8988T (cell line): ENCODE measurements at regions not wholly inside any gene's neighbourhood (a gene's known extent, or its start where the extent isn't known, plus 50 kb on each side); places are given as distances from the start of the nearest gene placed in this dataset.

ENCODE experiments used
- DNase-seq: peaks from one replicate; pipeline ENCODE4 v3.0.0; 2011

DNA sequence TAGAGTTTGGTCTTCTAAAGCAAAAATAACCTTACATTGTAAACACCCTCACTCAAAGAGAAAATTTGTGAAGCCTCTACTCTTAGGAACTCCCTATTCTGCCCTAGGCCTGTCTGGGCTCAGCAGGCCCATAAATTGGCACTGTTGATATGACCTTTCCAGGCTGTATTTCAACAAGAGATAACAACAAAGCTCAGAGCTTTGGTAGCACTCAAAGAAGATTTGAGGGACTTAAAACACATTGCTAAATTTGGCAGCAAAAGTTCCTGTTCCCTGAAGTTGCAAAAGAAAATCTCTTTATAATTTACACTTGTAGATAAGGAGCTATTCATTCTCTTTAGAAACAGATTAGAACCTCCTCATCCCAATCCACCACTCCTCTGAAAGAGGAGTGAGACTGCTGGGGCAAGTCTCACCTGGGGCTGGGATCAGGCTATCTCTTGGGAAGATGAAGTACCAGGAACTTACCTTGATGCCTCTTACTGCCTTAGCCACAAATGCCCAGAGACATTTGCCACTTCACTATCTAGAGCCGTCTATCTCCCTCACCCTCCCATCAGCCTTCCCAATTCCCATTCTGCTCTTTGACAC lies 110.4 kb upstream of the AKIP1 start:
- DNase-seq, result no peak

- no peak for DNase-seq
Measured at GRCh38 chr11:8801121-8801520, 109.9 kb upstream of the AKIP1 start.

DNA sequence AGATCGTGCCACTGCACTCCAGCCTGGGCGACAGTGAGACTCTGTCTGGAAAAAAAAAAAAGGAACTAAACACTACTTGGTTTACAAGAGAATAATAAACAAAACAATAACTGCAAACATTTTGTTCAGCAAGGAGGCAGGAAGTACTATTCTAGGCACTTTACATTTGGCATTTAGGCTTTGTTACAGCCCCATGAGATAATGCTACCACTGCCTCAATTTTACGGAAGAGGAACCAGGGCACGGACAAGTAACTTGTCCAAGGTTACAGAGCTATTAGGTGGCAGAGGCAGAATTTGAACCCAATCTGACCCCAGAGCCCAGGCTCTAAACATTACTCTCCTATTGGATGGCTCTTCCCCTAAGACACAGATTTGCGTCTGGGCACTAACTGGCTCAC lies 108.7 kb upstream of the AKIP1 start:
- DNase-seq, result no peak

- no peak for DNase-seq
Measured at GRCh38 chr11:8803973-8804372, 107.0 kb upstream of the AKIP1 start.

- no peak for DNase-seq
Measured at GRCh38 chr11:8805296-8805695, 105.7 kb upstream of the AKIP1 start.

- no peak for DNase-seq
Measured at GRCh38 chr11:8806974-8807373, 104.0 kb upstream of the AKIP1 start.

DNA sequence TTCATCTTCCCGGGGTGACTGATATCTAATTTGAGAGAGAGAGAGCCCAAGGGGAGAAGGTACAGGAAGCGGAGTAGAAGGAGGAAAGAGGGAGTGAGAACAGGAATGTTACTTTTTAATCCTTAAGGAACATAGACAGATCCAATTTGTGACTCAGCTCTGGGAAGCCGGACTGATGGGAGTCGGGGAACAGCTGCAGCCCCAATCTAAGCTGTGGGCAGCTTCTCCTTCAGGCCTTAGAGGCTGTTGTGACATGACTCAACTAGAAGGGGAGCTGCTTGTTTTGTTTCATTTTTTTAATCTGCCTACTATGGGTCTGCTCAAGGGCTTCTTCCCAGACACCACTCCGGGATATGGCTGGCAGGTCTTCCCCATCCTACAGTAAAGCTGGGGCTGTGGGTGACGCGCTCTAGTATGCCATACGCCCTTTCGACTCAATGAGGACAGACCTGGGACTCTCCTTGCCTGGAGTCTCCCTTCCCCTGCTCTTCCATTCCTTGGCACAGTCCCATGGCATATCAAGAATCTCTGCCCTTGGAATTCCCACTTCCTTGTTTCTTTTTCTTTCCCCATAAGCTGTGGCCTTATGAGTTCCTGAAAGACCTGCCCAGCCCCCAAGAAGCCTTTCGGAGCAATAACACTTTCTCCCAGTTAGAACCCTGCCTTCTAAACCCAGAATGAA lies 103.3 kb upstream of the AKIP1 start:
- no peak for DNase-seq

DNA sequence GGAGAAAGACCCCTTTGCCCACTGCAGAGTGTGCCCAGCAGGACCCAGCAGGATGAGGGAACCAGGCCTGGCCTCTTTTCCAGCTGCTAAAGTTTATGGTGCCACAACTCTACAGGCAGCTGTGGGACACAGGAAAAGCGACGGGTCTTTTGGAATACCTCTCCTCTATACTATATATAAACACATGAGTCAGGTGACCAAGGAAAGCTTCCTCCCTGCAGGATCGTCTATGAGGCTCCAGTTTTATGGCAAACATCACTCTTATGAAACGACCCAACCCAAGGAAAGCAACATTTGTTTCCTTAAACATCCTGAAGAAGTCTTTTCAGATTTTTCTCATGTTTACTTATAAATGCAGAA lies 102.8 kb upstream of the AKIP1 start:
- no peak for DNase-seq

DNA sequence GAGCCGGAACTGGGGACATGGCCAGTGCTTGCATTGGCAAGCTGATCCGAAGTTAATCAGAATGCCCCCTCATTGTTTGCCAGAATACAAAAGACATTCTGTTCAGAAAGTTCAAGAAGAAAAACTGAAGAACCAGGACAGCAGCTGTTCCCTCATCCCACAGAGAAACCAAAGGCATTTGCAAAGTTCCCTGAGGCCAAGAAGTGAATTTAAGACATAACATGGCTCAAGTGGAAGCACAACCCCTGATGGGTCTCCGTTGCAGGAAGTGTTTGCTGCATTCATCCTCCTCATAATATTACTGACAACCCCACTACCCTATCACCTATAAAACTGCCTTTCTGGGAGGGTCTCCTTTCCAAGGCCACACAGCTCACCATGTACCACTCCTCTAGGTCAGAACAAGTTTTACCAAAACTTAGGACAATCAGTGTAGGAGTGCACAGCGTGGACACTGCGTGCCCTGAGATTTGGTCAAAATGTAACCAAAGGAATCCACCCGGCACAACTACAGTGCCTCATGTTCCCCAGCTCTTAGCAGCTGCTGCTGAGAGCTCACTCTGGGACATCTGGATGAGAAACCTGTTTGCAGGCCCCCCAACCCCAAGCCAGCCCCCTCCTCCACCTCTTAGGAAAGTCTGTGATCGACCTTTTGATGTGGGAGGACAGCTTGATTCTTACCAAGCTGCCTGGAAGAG lies 101.6 kb upstream of the AKIP1 start:
- no peak for DNase-seq

DNA sequence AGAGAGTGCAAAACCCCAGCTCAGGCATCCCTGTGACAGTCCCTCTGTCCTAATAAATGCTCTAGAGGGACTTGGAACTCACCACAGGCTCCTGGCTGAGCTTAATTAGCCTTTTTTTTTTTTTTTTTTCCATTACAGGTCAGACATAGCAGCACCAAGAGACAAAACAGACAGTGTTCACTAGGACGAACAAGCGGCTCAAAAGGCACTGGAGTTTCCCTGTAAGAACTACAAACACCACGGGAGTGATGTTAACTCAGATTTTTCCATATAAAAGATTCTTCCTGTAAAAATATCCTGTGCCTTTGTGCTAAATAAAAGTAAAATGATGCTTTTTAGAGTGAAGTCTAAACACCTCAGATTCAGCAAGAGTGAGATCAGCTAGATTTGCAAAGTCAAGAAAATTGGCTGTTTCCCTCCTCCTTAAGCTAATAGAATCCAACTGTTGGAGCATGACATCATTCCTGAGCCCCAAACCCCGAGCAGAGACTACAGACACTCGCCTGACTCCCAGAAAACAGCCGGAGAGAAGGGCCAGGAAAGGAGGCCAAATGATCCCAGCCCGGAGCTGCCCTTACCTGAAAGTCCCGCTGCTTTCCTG lies 101.0 kb upstream of the AKIP1 start:
- DNase-seq, result no peak

- DNase-seq, result peak; percentile 71
Measured at GRCh38 chr11:8810540-8811301, 100.3 kb upstream of the AKIP1 start.

DNA sequence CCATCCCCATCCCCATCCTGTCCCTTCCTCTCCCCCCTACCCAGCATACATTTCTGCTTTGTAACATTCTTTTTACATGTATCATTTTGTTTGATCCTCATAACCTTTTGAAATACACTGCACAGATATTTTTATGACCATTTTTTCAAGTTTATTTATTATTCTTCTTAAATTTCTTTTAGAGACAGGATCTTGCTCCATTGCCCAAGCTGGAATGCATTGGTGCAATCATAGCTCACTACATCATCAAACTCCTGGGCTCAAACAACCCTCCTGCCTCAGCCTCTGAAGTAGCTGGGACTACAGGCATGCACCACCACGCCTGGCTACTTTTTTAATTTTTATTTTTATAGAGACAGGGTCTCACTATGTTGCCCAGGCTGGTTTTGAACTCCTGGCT lies 99.4 kb upstream of the AKIP1 start:
- DNase-seq, result no peak

DNA sequence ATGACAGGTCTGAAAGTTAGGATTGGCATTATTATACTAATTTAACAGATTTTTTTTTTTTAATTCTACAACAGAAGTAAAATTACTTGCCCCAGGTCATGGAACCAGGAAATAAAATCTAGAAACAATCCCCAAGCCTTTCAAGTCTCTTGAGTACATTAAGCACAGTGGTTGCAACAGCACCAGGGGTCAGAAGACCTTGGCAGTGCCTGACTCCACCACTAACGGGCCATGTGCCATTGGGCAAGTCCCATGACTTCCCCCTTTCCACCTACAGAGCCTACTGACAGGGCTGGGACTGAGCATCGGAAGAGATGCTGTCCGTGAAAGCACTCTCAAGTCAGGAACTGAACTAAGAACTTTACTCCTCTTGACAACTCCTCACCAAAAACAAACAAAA lies 98.6 kb upstream of the AKIP1 start:
- no peak for DNase-seq

DNA sequence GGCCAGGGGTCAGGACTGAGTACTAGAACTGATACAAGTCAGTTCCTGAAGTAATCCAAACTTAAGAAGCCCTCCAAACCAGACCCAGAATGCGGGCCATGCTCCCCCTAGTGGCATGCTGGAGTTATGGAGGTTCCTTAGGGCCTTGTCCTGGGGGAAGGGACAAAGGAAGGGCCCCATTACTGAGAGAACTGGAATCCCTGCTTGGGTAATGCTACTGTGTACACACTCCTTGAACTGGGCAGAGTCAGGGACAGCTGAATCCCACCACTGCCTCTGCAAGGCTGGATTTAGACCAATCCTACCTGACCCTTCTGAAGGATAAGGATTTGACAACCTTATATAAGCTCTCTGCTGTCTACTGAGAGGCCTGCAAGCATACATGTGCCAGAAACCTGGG lies 97.3 kb upstream of the AKIP1 start:
- peak; percentile 86 for DNase-seq

GRCh38 chr11:8814209-8814922 lies 96.6 kb upstream of the AKIP1 start:
- DNase-seq, result no peak

GRCh38 chr11:8814923-8815240 lies 96.1 kb upstream of the AKIP1 start:
- no peak for DNase-seq

GRCh38 chr11:8818421-8818820 lies 92.6 kb upstream of the AKIP1 start:
- no peak for DNase-seq

DNA sequence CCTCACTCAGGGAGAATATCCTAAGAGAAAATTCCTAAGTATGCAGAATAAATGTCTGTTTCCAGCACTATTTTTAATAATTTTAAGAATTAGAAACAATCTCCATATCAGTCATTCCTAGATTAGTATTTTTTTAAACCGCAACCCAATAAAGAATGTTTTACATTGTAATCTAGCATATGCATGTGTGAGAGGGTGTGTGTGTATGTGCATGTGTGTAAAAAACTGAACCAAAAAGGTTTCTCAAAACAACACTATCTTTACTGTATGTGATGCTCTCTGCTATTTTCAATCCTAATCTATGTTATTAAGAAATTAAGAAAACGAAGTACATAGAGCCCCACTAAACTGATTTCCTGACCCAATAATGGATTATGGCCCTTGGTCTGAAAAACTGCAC lies 90.6 kb upstream of the AKIP1 start:
- no peak for DNase-seq

GRCh38 chr11:8822469-8822868 lies 88.5 kb upstream of the AKIP1 start:
- DNase-seq, result no peak

DNA sequence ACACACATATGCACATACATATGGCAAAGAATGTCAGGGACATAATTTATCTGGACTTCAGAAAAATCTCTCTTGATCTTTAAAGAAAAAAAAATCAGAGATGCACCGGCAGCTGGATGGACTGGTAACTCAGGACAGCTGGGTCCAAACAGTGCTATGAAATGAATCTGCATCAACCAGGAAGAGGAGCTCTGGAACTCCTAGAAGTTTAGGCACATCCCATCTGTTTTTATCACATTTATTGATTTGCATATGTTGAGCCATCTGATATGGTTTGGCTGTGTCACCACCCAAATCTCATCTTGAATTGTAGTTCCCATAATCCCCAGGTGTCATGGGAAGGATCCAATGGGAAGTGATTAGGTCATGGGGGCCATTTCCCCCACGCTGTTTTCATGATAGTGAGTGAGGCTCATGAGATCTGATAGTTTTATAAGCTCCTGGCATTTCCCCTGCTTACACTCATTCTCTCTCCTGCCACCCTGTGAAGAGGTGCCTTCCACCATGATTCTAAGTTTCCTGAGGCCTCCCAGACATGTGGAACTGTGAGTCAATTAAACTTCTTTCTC lies 87.7 kb upstream of the AKIP1 start:
- no peak for DNase-seq

DNA sequence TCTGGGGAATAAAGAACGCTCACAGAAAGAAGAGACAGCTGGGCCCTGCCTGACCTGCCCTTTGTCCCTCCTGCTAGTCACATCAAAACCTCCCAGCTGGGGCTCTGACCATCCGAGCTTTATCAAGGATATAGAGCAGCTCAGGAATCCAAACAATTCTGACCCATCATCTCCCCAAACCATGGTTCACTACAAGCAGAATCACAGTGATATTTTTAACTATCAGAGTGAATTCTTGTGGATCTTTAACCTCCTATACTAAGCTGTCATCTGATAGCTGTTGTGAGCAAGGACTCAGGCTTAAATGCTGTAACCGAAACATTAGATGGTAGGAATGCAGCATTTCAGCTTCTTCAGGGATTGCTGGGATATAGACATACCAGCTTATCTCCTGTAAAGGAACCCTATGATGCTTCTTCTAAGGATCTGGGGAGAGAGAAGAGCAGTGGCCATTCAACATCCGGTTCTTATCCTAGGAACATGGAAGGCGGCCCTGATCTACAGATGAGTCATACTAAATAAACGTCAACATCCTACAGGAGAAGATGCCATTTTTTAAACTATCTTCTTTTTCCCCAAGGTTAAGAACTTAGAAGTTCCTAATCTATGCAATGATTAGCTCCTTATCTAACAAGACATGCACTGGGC lies 84.7 kb upstream of the AKIP1 start:
- no peak for DNase-seq
